BJ (cell line): ENCODE measurements at regions not wholly inside any gene's neighbourhood (a gene's known extent, or its start where the extent isn't known, plus 50 kb on each side); places are given as distances from the start of the nearest gene placed in this dataset.

Experiments used
- CTCF ChIA-PET: fragments of 350-600 bp; formaldehyde crosslinking; extraction: SDS; loops from one replicate; lab custom pipeline; 2021; ENCODE audit warnings: antibody characterized with exemption, inconsistent platforms; lab: Yijun Ruan, JAX
- POLR2A ChIA-PET: fragments of 300-600 bp; sonication (Branson Sonifier 250); formaldehyde crosslinking; extraction: SDS; loops from one replicate; lab custom pipeline; 2021; ENCODE audit warnings: antibody characterized with exemption; lab: Charles Lee
- DNase-seq: peaks from one replicate; pipeline ENCODE4 v3.0.0-alpha.2; 2011; ENCODE audit warnings: low read depth
- H3K27me3 ChIP-seq: 2 replicates; pipeline ENCODE4 v1.6.0; 2011; ENCODE audit warnings: low read length; ENCODE audit not compliant: control insufficient read depth, insufficient read depth
- H3K36me3 ChIP-seq: 2 replicates; pipeline ENCODE4 v1.5.1; 2011; ENCODE audit warnings: low read length; ENCODE audit not compliant: control insufficient read depth, insufficient read depth
- H3K4me3 ChIP-seq: 2 replicates; pipeline ENCODE4 v1.5.1; 2011; ENCODE audit warnings: low read depth, mild to moderate bottlenecking, control low read depth, low read length
- TF ChIP-seq, protein P1 (sequence below): IDR thresholded peaks from 2 replicates; pipeline ENCODE4 v1.5.1; 2011; ENCODE audit warnings: low read depth, mild to moderate bottlenecking, control low read depth, inconsistent platforms, low read length, moderate library complexity; ENCODE audit not compliant: insufficient read depth

DNA sequence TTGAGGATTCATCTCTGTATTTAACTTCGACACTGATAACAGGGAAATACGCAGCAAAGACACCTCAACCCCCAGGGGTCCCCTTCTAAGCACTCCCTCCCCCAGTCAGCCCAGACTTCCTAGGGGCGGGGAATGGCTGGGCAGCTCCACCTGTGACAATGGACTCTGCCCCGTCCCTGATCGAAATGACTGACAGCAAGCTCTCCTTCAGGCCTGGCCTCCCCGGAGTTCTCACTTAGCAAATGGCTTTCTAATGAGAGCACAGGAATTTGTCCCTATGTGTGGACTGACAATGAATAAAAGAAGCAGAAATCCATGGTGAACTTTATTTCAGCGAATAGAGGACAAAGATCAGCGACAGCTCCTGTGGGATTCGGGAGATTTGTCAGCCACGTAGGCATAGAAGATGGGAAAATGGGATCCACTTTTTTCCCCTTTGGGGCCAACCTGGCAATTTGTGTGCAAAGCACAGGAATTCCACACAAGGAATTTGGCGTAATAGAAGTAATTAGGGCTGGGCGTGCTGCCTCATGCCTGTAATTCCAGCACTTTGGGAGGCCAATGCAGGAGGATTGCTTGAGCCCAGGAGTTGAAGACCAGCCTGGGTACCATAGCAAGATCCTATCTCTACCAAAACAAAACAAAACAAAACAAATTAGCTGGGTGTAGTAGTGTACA is 63.8 kb downstream of the TNFAIP2 start:
- Histone ChIP-seq H3K36me3 (no peaks in the 10 kb centered on the region), H3K27me3 (peaks cover 6% of the 10 kb centered on the region; the same call in 1 of the 2 replicates), H3K4me3 (no peak overlapping the region)
- TF ChIP-seq, protein P1, sequence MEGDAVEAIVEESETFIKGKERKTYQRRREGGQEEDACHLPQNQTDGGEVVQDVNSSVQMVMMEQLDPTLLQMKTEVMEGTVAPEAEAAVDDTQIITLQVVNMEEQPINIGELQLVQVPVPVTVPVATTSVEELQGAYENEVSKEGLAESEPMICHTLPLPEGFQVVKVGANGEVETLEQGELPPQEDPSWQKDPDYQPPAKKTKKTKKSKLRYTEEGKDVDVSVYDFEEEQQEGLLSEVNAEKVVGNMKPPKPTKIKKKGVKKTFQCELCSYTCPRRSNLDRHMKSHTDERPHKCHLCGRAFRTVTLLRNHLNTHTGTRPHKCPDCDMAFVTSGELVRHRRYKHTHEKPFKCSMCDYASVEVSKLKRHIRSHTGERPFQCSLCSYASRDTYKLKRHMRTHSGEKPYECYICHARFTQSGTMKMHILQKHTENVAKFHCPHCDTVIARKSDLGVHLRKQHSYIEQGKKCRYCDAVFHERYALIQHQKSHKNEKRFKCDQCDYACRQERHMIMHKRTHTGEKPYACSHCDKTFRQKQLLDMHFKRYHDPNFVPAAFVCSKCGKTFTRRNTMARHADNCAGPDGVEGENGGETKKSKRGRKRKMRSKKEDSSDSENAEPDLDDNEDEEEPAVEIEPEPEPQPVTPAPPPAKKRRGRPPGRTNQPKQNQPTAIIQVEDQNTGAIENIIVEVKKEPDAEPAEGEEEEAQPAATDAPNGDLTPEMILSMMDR: no peak
- no peak for DNase-seq
- CTCF ChIA-PET: interaction anchor here (0.7 to 12.1 kb wide), 7 partner anchors 9 to 108 kb away, joined by 3 to 234 read pairs (median 6); no protein-coding TSS in a partner anchor
- POLR2A ChIA-PET: no interaction called here

DNA sequence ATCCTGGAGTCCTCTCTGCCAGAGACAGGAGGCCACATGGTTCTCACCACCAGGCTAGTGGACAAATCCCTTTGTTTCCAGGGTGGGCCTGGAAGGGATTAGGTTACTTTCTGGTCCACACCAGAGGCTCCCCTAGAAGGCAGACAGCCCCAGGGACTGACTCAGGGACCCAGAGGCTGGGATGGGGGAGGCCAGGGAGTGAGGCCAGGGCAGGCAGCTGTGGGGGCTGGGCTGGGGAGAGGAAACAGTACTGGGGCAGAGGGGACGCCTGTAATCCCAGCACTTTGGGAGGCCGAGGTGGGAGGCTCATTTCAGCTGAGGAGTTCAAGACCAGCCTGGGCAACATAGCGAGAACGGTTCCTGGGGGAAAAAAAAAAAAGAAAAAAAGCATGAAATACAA is 64.7 kb downstream of the TNFAIP2 start:
- CTCF ChIA-PET: interaction anchor here (1.0 to 12.1 kb wide), 5 partner anchors 46 to 104 kb away, joined by 3 to 234 read pairs (median 4); no protein-coding TSS in a partner anchor
- H3K27me3 ChIP-seq: peaks cover 7% of the 10 kb centered on the region
- DNase-seq: no peak

DNA sequence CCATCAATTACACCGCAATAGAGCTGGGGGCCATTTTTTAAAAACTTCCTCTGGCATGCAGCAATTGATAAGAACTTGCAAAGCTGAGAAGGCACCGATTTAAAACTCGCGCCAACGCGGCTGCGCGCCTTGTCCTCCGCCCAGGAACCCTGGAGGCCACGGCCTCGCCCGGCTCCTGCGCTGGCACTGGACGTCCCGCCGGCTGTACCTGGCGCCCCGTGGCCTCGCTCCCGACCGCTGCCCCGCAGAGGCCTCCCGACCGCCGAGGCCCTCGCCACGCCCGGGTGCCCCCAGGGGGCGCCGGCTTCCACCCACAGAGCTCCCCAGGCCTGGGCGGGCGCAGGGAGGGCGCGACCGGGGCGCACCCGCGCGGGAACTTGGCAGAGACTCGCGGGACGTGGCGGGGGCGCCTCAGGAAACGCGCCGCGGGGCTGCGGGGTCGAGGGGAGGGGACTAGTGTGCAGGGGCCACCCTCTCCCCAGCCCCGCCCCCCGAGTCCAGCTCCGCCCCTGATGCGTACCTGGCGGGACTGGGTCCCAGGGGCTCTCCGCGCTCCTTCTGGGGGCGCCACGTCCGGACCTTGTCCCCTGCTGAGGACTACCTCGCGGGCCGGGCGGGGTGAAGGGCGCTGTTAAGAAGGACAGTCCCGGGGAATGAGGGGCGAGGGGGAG is 65.7 kb downstream of the TNFAIP2 start:
- Histone ChIP-seq H3K27me3 (peaks cover 7% of the 10 kb centered on the region), H3K36me3 (no peaks in the 10 kb centered on the region), H3K4me3 (peak overlapping the region; percentile 34)
- DNase-seq: no peak
- CTCF ChIA-PET: interaction anchor here (0.7 to 12.1 kb wide), 18 partner anchors 8 to 202 kb away, joined by 3 to 234 read pairs (median 3); no protein-coding TSS in a partner anchor
- TF ChIP-seq, protein P1: no peak
- POLR2A ChIA-PET: no interaction called here

More for the DNA sequence above, 64.7 kb downstream of the TNFAIP2 start:
- POLR2A ChIA-PET: no interaction called here
- TF ChIP-seq, protein P1: no peak
- H3K36me3 ChIP-seq: no peaks in the 10 kb centered on the region
- no peak overlapping the region for H3K4me3 ChIP-seq

DNA sequence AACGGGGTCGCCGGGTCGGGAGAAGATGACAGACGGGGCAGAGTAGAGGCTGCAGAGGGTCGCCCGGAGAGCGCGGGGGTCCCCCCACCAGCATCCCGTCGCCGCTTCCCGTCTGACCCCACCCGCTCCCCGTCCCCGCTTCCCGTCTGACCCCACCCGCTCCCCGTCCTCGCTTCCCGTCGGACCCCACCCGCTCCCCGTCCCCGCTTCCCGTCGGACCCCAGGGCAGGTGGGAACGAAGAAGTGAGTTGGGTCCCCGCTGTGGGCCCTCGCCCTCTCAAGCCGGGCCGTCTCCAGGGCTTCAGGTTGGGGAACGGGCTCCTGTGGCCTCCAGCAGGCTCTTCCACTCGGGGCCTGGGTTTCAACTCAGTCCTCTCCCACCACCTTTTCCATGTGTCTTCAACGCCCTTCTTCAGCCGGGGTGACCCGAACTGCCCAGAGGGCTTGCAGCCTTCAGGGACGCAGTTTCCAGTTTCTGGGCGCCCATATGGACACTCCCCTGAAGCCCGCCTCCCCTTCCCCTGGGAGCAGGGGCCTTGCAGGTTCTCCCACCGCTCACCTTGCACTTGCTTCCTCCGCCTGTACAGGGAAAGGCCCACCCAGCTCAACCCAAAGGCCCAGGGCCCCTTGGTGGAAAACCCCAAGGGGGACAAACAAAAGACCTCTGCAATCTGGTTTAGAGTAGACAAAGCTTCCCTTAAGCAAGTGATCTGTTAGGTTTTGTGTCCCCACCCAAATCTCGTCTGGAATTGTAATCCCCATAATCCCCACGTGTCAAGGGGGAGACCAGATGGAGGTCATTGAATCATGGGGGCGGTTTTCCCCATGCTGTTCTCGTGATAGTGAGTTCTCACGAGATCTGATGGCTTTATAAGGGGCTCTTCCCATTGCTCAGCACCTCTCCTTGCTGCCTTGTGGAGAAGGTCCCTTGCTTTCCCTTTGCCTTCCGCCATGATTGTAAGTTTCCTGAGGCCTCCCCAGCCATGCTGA is 66.5 kb downstream of the TNFAIP2 start:
- Histone ChIP-seq H3K36me3 (no peaks in the 10 kb centered on the region), H3K27me3 (peaks cover 7% of the 10 kb centered on the region), H3K4me3 (peak overlapping the region; percentile 34)
- ChIA-PET POLR2A (no interaction called here), CTCF (interaction anchor here (0.7 to 12.1 kb wide), 13 partner anchors 8 to 115 kb away, joined by 3 to 234 read pairs (median 3); no protein-coding TSS in a partner anchor)
- no peak for DNase-seq
- TF ChIP-seq, protein P1: no peak
